Mucosa of descending colon (tissue), 3 donors: ENCODE measurements at regions not wholly inside any gene's neighbourhood (a gene's known extent, or its start where the extent isn't known, plus 50 kb on each side); places are given as distances from the start of the nearest gene placed in this dataset.
A peak's percentile ranks its signal among the peaks of the same experiment; 100 is the strongest.
"Not testable (repeated sequence)": the region's sequence is repeated elsewhere in the genome, so short reads cannot be mapped to it uniquely, and the experiment has no call there.

ENCODE experiments used
- ATAC-seq: fragments of 200-7000 bp; cut with Tn5 transposase; one replicate; pipeline ENCODE4 v1.9.1; 2020; ENCODE audit warnings: mild to moderate bottlenecking, moderate library complexity
- DNase-seq, 3 donors: peaks; one replicate each; pipeline ENCODE4 v3.0.0-alpha.2; 2020
- H3K36me3 ChIP-seq: fragments of 200-600 bp; one replicate; pipeline ENCODE4 v1.8.0; 2021; ENCODE audit warnings: low read depth, mild to moderate bottlenecking
- H3K4me1 ChIP-seq: fragments of 200-600 bp; one replicate; pipeline ENCODE4 v1.8.0; 2021; ENCODE audit warnings: low read depth, mild to moderate bottlenecking
- H3K4me3 ChIP-seq: fragments of 200-600 bp; one replicate; pipeline ENCODE4 v1.8.0; 2021; ENCODE audit warnings: mild to moderate bottlenecking
- H3K9me3 ChIP-seq: fragments of 200-600 bp; one replicate; pipeline ENCODE4 v1.8.0; 2021; ENCODE audit warnings: mild to moderate bottlenecking
- intact Hi-C, 2 donors: fragments of 100-400 bp; cut with DNase I in 1 of 2; cut with micrococcal nuclease in 1 of 2; formaldehyde crosslinking; loops; one replicate each; pipeline versions ENCODE4 v1.11.0 to v1.11.1; 2022; cut with DNase I, micrococcal nuclease
- TF ChIP-seq, protein P1 (sequence below): fragments of 200-600 bp; IDR thresholded peaks from one replicate; pipeline ENCODE4 v1.8.0; 2022; ENCODE audit warnings: antibody characterized with exemption, mild to moderate bottlenecking
- donor health status: DM: no; HTN: no; CAD: no; lungs with moderate emphysema.
- donor health status: DM: no; HTN: no; CAD: no.
- donor health status: DM: no; HTN: yes; CAD: no.

DNA sequence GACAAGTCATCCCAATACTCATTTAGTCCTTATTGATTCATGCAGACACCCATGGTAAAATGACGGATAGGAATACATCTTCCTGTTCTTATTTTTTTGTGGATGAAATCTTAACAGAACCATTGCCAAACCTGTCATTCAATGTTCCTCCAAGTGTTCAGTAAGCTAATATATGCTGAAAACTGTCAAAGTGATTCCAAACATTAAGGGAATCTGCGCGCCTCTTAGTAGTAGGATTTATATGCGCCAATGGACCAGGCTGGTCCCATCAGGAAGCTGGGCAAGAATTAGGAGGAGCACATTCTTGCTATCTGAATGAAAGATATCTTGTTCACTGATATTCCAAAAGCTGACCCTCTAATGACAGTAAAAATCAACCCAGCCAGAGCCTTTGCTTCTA lies 168.9 kb upstream of the STMND1 start:
- no peak overlapping the region for H3K4me3 ChIP-seq
- TF ChIP-seq, protein P1, sequence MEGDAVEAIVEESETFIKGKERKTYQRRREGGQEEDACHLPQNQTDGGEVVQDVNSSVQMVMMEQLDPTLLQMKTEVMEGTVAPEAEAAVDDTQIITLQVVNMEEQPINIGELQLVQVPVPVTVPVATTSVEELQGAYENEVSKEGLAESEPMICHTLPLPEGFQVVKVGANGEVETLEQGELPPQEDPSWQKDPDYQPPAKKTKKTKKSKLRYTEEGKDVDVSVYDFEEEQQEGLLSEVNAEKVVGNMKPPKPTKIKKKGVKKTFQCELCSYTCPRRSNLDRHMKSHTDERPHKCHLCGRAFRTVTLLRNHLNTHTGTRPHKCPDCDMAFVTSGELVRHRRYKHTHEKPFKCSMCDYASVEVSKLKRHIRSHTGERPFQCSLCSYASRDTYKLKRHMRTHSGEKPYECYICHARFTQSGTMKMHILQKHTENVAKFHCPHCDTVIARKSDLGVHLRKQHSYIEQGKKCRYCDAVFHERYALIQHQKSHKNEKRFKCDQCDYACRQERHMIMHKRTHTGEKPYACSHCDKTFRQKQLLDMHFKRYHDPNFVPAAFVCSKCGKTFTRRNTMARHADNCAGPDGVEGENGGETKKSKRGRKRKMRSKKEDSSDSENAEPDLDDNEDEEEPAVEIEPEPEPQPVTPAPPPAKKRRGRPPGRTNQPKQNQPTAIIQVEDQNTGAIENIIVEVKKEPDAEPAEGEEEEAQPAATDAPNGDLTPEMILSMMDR: no peak
- DNase-seq (no peak), ATAC-seq (no peak)
- no peaks in the 10 kb centered on the region for H3K4me1 ChIP-seq
- H3K9me3 ChIP-seq: no peaks in the 10 kb centered on the region
- intact Hi-C loops: no loop called here
- H3K36me3 ChIP-seq: no peaks in the 10 kb centered on the region

DNA sequence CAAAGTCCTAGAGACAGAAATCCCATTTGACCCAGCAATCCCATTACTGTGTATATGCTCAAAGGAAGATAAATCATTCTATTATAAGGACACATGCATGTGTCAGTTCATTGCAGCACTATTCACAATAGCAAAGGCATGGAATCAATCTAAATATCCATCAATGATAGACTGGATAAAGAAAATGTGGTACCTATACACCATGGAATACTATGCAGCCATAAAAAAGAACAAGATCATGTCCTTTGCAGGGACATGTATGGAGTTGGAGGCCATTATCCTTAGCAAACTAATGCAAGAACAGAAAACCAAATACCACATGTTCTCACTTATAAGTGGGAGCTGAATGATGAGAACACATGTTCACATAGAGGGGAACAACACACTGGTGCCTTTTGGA lies 169.8 kb upstream of the ATXN1 start:
- H3K36me3 ChIP-seq, ATAC-seq, intact Hi-C loops, DNase-seq, H3K4me3 ChIP-seq, H3K9me3 ChIP-seq, H3K4me1 ChIP-seq: not testable (repeated sequence)

DNA sequence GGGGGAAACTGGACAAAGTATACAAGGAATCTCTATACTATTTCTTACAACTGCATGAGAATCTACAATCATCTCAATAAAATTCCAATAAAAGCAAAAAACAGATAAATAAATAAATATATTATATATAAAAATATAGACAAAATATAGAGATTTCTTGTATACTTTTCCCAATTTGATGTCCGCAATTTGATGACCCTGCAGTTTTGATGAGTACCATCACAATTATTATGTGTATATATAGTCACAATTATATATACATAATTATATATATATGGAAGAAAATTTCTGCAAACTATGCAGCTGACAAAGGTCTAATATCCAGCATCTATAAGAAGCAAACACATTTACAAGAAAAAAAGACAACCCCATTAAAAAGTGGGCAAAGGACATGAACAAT lies 169.2 kb upstream of the ATXN1 start:
- intact Hi-C loops: no loop called here
- H3K4me1 ChIP-seq: no peaks in the 10 kb centered on the region
- TF ChIP-seq, protein P1: no peak
- no peak for DNase-seq
- no peak overlapping the region for H3K4me3 ChIP-seq
- no peak for ATAC-seq
- no peaks in the 10 kb centered on the region for H3K36me3 ChIP-seq
- H3K9me3 ChIP-seq: no peaks in the 10 kb centered on the region

DNA sequence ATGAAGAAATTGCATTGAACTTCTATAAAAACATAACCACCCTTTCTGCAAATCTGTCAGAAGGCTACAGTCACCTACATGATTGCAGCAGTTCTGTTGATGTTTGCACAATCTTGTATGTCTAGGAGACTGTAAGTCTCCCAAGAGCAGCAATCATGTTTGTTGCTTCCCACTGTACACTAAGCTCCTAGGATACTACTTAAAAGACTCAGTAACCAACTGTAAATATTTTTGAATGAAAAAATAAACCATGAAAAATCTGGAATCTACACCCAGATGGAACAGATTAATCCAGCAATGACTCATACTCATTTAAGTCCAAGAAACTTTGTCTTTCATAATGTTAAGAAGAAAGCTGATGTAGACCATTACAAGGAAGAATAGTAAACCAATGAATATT lies 168.5 kb upstream of the ATXN1 start:
- Histone ChIP-seq H3K36me3 (no peaks in the 10 kb centered on the region), H3K9me3 (no peaks in the 10 kb centered on the region), H3K4me3 (no peak overlapping the region), H3K4me1 (no peaks in the 10 kb centered on the region)
- DNase-seq: no peak
- peak; percentile 26 for ATAC-seq
- intact Hi-C loops: no loop called here
- TF ChIP-seq, protein P1: no peak

DNA sequence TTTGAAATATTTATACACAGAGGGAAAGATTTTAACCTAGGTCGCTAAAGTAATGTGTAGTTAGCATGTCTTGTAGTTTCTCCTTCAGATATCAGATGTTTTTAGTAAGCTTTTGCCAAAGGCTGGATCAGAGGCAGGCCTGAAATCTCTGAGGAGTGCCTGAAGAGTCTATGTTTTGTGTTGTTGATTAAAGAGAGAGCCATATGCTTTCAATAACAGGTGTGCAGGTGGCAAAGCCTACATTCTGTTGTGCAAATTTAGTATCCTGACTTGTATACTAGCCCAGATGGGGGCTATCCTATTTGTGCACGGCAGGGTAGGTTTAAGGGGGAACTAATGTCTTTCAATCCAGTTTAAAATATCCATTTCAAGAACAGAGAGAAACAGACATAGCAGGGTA lies 167.1 kb upstream of the ATXN1 start:
- ATAC-seq (no peak), DNase-seq (no peak)
- H3K36me3 ChIP-seq: no peaks in the 10 kb centered on the region
- intact Hi-C loops: no loop called here
- no peaks in the 10 kb centered on the region for H3K4me1 ChIP-seq
- H3K4me3 ChIP-seq: no peak overlapping the region
- H3K9me3 ChIP-seq: no peaks in the 10 kb centered on the region
- TF ChIP-seq, protein P1: no peak

DNA sequence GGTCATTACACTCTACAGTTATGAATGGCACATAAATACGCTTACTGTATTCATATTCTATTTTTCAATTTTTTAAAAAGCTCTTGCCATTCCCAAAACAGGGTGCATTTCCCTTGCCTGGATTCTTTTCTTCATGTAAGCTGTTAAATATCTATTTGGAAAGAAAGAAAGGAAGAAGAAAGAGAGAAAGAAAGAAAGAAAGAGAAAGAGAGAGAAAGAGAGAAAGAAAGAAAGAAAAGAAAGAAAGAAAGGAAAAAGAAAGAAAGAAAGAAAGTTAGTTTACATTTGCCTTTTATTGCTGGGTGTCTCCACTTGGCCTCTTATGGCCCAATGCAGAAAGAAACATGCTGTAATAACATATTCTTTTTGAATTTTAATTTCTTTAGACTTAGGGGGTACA lies 165.9 kb upstream of the ATXN1 start:
- Histone ChIP-seq H3K4me3 (no peak overlapping the region), H3K4me1 (no peaks in the 10 kb centered on the region), H3K36me3 (no peaks in the 10 kb centered on the region), H3K9me3 (no peaks in the 10 kb centered on the region)
- DNase-seq (no peak), ATAC-seq (no peak)
- intact Hi-C loops: no loop called here
- TF ChIP-seq, protein P1: no peak
